Upper lobe of left lung (tissue), 6 donors: ENCODE measurements at regions not wholly inside any gene's neighbourhood (a gene's known extent, or its start where the extent isn't known, plus 50 kb on each side); places are given as distances from the start of the nearest gene placed in this dataset.

ENCODE experiments used
- ATAC-seq, 2 donors: fragments of 200-7000 bp; cut with Tn5 transposase; one replicate each; pipeline ENCODE4 v1.9.1; 2022; ENCODE audit warnings: mild to moderate bottlenecking in 2 of 2, moderate library complexity in 2 of 2; ENCODE audit not compliant: low FRiP score in 2 of 2
- DNase-seq, 2 donors: peaks; one replicate each; pipeline ENCODE4 v3.0.0-alpha.2; 2019 to 2020
- H3K27ac ChIP-seq, 4 donors: fragments of 200-600 bp; sonication (generic); one replicate each; pipeline ENCODE4 v1.5.1; 2016 to 2019
- H3K27me3 ChIP-seq, 4 donors: fragments of 200-600 bp; sonication (generic); one replicate each; pipeline ENCODE4 v1.5.1; 2017 to 2019
- H3K36me3 ChIP-seq, 4 donors: fragments of 200-600 bp; sonication (generic); one replicate each; pipeline ENCODE4 v1.5.1; 2016 to 2019
- H3K4me1 ChIP-seq, 4 donors: fragments of 200-600 bp; sonication (generic); one replicate each; pipeline ENCODE4 v1.5.1; 2018 to 2019
- H3K4me3 ChIP-seq, 4 donors: fragments of 200-600 bp; sonication (generic); one replicate each; pipeline ENCODE4 v1.5.1; 2017 to 2019; ENCODE audit warnings: mild to moderate bottlenecking in 2 of 4, moderate library complexity in 1 of 4
- H3K9me3 ChIP-seq, 4 donors: fragments of 200-600 bp; sonication (generic); one replicate each; pipeline ENCODE4 v1.5.1; 2018 to 2019
- CTCF ChIP-seq, 6 experiments: fragments of 450-650 bp in 4 of 6; fragments of 200-600 bp in 2 of 6; sonication (generic) in 2 of 6; IDR thresholded peaks; one replicate each; pipeline ENCODE4 v1.5.1; 2016 to 2019; ENCODE audit warnings: antibody characterized with exemption in 6 of 6
- EP300 ChIP-seq, 4 donors: sonication (generic); formaldehyde crosslinking; IDR thresholded peaks; one replicate each; pipeline ENCODE4 v1.5.1; 2017; ENCODE audit warnings: antibody characterized with exemption in 4 of 4, control low read depth in 2 of 4
- POLR2A ChIP-seq, 4 donors: fragments of 450-650 bp; IDR thresholded peaks; one replicate each; pipeline ENCODE4 v1.5.1; 2016 to 2017; ENCODE audit warnings: antibody characterized with exemption in 4 of 4, mild to moderate bottlenecking in 2 of 4
- POLR2AphosphoS5 ChIP-seq, 2 donors: sonication (generic); formaldehyde crosslinking; IDR thresholded peaks; one replicate each; pipeline ENCODE4 v1.5.1; 2017; ENCODE audit warnings: antibody characterized with exemption in 2 of 2
- WGBS, 2 donors: methylation state at CpG; one replicate each; pipeline ENCODE4 v1.1.5; 2017 to 2018; 5-methylcytosine and 5-hydroxymethylcytosine counted together
- donor health status: DM: no; HTN: no; CAD: no; lungs with moderate emphysema.
- donor health status: DM: no; HTN: yes; CAD: no; lungs with severe emphysema.

GRCh38 chr2:67215214-67216055, 181.7 kb upstream of the ETAA1 start:
- DNase-seq (peak; percentile 10 to 50), ATAC-seq (peak in 1 of 2 donors; percentile 53)
- Histone ChIP-seq H3K27me3 (no peaks in the 10 kb centered on the region), H3K9me3 (no peaks in the 10 kb centered on the region), H3K4me1 (no peaks in the 10 kb centered on the region), H3K4me3 (no peak overlapping the region), H3K27ac (peak overlapping the region in 1 of 4 donors; percentile 7), H3K36me3 (no peaks in the 10 kb centered on the region)
- TF ChIP-seq EP300 (IDR thresholded peaks at IDR 0.05) (no peak), CTCF (IDR thresholded peaks at IDR 0.05) (peak in 5 of 6 experiments; percentile 39 to 59 (median 46)), POLR2A (IDR thresholded peaks at IDR 0.05) (no peak), POLR2AphosphoS5 (IDR thresholded peaks at IDR 0.05) (no peak)
- WGBS, 2 donors: 45 to 60% methylated on average over 13 to 16 of the region's 16 CpGs

- DNase-seq (no peak), ATAC-seq (no peak)
- Histone ChIP-seq H3K27ac (peak overlapping the region in 2 of 4 donors; percentile 3 to 7), H3K4me1 (no peaks in the 10 kb centered on the region), H3K27me3 (no peaks in the 10 kb centered on the region), H3K36me3 (no peaks in the 10 kb centered on the region), H3K9me3 (no peaks in the 10 kb centered on the region), H3K4me3 (no peak overlapping the region)
- 58 to 61% methylated on average over 4 of the region's 4 CpGs for WGBS, 2 donors
- TF ChIP-seq CTCF (IDR thresholded peaks at IDR 0.05) (no peak), POLR2AphosphoS5 (IDR thresholded peaks at IDR 0.05) (no peak), POLR2A (IDR thresholded peaks at IDR 0.05) (no peak), EP300 (IDR thresholded peaks at IDR 0.05) (no peak)
Measured at GRCh38 chr2:67216103-67216502, 181.0 kb upstream of the ETAA1 start.

GRCh38 chr2:67216881-67217280, 180.3 kb upstream of the ETAA1 start:
- Histone ChIP-seq H3K27ac (peak overlapping the region in 1 of 4 donors; percentile 3), H3K4me3 (no peak overlapping the region), H3K4me1 (no peaks in the 10 kb centered on the region), H3K27me3 (no peaks in the 10 kb centered on the region), H3K9me3 (no peaks in the 10 kb centered on the region), H3K36me3 (no peaks in the 10 kb centered on the region)
- TF ChIP-seq POLR2A (IDR thresholded peaks at IDR 0.05) (no peak), POLR2AphosphoS5 (IDR thresholded peaks at IDR 0.05) (no peak), EP300 (IDR thresholded peaks at IDR 0.05) (no peak), CTCF (IDR thresholded peaks at IDR 0.05) (no peak)
- DNase-seq (no peak), ATAC-seq (no peak)
- 82 to 84% methylated on average over 1 of the region's 1 CpG for WGBS, 2 donors

GRCh38 chr2:67217398-67217797, 179.7 kb upstream of the ETAA1 start:
- no peak overlapping the region for H3K27ac ChIP-seq
- no peak overlapping the region for H3K4me3 ChIP-seq
- no peaks in the 10 kb centered on the region for H3K36me3 ChIP-seq
- H3K27me3 ChIP-seq: no peaks in the 10 kb centered on the region
- TF ChIP-seq POLR2A (IDR thresholded peaks at IDR 0.05) (no peak), EP300 (IDR thresholded peaks at IDR 0.05) (no peak), CTCF (IDR thresholded peaks at IDR 0.05) (no peak), POLR2AphosphoS5 (IDR thresholded peaks at IDR 0.05) (no peak)
- no peaks in the 10 kb centered on the region for H3K9me3 ChIP-seq
- H3K4me1 ChIP-seq: no peaks in the 10 kb centered on the region
- DNase-seq: no peak
- no peak for ATAC-seq

- no peak overlapping the region for H3K4me3 ChIP-seq
- TF ChIP-seq CTCF (IDR thresholded peaks at IDR 0.05) (no peak), POLR2AphosphoS5 (IDR thresholded peaks at IDR 0.05) (no peak), EP300 (IDR thresholded peaks at IDR 0.05) (no peak), POLR2A (IDR thresholded peaks at IDR 0.05) (no peak)
- no peak overlapping the region for H3K27ac ChIP-seq
- ATAC-seq (no peak), DNase-seq (no peak)
- no peaks in the 10 kb centered on the region for H3K36me3 ChIP-seq
- H3K4me1 ChIP-seq: no peaks in the 10 kb centered on the region
- no peaks in the 10 kb centered on the region for H3K27me3 ChIP-seq
- no peaks in the 10 kb centered on the region for H3K9me3 ChIP-seq
- WGBS, 2 donors: 70 to 87% methylated on average over 2 of the region's 2 CpGs
Measured at GRCh38 chr2:67218056-67218455, 179.1 kb upstream of the ETAA1 start.
